HG03175 (cell line): ENCODE measurements at regions not wholly inside any gene's neighbourhood (a gene's known extent, or its start where the extent isn't known, plus 50 kb on each side); places are given as distances from the start of the nearest gene placed in this dataset.
A peak's percentile ranks its signal among the peaks of the same experiment; 100 is the strongest.
"Not testable (repeated sequence)": the region's sequence is repeated elsewhere in the genome, so short reads cannot be mapped to it uniquely, and the experiment has no call there.

ENCODE experiments used
- ATAC-seq: cut with Tn5 transposase; IDR thresholded peaks from one replicate; pipeline ENCODE4 v1.9.1; 2021; ENCODE audit warnings: mild to moderate bottlenecking, moderate library complexity; ENCODE audit not compliant: unreplicated experiment

- no peak for ATAC-seq
Observed at GRCh38 chr2:122267947-122268346, 512.5 kb downstream of the TSN start.

DNA sequence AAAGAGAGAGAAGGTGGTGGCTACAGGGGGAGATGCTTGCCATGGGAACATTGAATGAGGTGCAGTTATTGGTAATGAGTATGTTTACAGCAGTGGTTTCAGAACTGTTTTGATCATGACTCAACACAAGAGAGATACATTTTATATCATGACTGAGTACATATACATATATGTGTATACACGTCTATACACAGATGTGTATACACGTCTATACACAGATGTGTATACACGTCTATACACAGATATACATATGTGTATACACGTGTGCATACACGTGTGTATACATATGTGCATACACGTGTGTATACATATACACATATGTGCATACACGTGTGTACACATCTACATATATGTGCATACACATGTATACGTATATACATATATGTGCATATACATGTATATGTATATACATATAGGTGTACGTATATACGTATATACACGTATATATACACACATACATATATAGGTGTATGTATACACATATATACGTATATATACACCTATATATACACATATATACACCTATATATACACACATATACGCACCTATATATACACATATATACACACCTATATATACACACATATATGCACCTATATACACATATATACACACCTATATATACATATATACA lies 518.5 kb downstream of the TSN start:
- ATAC-seq = no peak

GRCh38 chr2:122277956-122278355 lies 522.5 kb downstream of the TSN start:
- ATAC-seq = no peak

GRCh38 chr2:122300758-122301157 lies 545.3 kb downstream of the TSN start:
- ATAC-seq = no peak

- ATAC-seq = no peak
Observed at GRCh38 chr2:122307763-122308162, 552.3 kb downstream of the TSN start.

GRCh38 chr2:122315306-122315705 lies 559.9 kb downstream of the TSN start:
- ATAC-seq = no peak

- no peak for ATAC-seq
Observed at GRCh38 chr2:122319539-122320132, 564.2 kb downstream of the TSN start.

DNA sequence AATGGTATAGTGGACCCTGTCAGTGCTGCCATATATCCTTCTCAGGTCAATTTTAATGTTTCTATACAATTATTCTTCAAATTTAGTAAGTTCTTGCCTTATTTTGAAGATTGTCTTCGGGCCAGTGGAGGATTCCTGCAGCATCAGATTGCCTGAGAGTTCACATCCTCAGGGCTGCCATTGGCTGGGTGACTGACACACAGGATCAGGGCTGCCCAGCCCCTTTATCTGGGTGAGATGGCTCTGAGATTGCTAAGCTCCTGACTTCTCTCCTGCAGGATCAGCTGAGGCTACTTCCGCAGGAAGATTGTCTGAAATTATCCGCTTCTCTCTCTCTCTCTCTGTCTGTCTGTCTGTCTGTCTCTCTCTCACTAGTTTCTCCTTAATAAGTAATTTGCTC lies 567.4 kb downstream of the TSN start:
- no peak for ATAC-seq

DNA sequence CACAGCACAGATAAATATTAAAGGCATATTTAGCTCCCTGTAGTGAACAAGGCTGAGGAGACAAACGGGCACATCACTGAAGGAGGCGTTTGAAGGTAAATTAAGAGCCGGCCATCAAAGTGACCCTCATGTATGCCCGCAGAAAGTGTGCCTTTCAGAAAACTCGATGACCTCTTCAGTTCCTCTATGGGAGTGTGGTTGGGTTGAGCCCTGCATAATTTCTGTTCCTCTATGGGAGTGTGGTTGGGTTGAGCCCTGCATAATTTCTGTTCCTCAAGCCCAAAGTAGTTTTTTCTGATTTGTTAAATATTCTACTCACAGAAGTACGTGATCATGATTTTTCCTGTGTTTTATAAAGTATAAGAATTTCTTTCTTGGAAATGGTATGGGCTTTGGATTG lies 568.5 kb downstream of the TSN start:
- no peak for ATAC-seq

- ATAC-seq = no peak
Observed at GRCh38 chr2:122326471-122326870, 571.0 kb downstream of the TSN start.

DNA sequence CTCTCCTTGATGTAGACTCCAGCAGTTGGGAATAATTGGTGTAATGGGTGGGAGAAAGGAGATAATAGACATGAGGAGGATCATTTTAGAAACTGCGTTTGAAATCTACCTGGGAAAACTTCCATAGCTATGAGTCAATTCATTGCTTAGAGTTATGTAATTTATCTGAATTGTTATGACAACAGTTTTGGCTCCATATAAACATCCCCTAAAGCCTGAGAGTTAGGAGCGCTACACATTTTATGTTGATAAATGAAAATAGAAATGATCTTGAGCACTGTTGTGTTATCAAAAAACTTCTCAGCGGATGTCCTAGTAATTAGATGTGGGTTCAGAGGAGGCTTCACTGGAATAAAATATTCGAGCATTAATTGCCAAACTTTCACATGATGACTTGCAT lies 573.4 kb downstream of the TSN start:
- ATAC-seq = no peak

DNA sequence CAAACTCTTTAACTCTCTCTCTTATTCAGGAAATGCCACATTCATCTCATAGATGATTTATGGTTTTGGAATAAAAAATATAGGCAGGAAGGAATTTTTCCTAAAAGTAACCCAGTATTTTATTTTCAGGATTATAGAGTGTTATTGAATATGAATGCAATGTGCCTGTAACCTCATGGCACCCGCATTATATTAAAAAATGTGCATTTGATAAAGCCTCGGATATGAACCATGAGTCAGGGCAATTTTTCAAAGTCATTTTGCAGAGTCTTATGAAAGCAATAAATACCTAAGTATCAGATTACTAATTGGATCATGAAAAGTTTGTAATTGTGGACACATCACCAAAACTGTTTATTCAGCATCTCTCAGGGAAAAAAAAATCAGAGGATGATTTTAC lies 573.8 kb downstream of the TSN start:
- no peak for ATAC-seq

DNA sequence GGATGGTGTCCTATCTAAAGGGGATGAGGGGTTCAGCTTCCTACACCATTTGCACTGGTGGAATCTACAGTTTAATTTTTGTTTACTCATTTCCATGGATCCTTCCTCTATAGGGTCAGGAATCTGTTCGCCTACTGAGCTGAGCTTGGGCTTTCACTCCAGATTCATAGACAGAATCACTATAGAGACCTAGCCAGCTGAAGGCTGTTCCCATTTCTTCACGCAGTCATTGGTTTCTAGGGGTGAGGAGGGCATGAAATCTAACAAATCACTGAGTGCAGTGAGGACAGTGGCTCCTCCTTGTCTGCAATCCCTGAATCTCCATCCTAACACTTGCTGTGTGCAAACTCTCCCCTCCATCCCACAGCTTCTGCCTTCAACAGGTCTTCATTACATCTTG lies 578.5 kb downstream of the TSN start:
- ATAC-seq = no peak

GRCh38 chr2:122338000-122338399 lies 582.5 kb downstream of the TSN start:
- ATAC-seq = no peak

DNA sequence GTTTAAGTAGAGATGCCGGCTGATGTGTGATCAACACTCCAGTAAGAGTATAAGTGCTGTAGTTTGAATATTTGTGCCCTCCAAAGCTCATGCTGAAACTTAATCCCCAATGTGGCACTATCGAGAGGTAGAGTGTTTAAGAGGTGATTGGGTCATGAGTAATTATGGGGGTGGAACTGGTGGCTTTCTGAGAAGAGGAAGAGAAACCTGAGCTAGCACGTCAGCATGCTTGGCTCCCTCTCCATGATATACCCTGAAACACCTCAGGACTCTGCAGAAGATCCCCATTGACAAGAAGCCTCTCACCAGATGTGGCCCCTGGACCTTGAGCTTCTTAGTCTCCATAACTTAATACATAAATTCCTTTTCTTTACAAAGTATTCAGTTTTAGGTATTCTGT lies 584.8 kb downstream of the TSN start:
- ATAC-seq = peak; percentile 91

- ATAC-seq = no peak
Observed at GRCh38 chr2:122341007-122341406, 585.6 kb downstream of the TSN start.

DNA sequence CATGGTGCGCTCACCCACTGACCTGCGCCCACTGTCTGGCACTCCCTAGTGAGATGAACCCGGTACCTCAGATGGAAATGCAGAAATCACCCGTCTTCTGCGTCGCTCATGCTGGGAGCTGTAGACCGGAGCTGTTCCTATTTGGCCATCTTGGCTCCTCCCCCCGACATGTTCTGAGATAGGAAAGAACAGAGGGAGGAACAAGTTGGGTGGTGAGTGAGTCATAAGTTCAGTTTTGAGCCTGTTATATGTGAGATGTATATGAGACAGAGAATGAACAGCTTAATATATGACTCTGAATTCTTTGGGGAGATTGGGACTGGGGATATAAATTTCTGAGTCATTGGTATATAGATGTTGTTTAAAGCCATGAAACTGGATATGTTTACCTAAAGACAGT lies 596.7 kb downstream of the TSN start:
- not testable (repeated sequence) for ATAC-seq

- no peak for ATAC-seq
Observed at GRCh38 chr2:122357998-122358397, 602.5 kb downstream of the TSN start.

DNA sequence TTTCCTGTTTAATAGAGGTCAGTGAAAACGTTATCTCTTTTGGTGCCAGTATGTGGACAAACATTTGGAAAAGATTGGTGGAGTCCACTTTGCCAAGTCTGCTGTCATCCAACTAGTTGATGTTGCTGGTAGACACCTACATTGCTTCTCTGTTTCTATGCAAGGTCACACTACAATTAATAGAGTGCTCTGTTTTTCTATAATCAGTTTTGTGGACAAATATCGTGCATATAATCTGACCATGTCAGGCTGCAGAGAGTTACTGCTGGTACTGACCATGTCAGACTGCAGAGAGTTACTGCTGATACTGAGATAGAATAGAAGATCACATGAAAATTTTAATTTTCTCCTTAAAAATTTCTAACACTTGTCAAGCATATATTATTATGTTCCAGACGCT lies 603.3 kb downstream of the TSN start:
- no peak for ATAC-seq

GRCh38 chr2:122363885-122364284 lies 608.4 kb downstream of the TSN start:
- ATAC-seq = no peak

DNA sequence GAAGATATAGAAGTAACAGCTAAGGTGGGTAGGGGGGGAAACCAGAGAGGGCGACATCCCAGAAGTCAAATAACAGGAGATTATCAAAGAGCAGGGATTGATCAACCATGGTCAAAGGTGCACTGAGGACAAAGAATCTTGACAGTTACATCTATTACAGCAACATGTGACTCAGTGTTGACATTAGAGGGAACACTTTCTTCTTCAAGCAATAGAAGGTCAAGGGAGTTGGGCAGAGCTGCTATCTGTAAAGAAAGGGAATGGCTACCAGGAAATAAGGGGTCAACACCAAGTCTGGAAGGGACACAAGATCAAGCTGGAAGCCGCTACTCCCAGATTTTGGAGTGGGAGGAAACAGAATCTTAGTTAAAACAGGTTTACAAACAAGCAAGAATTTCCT lies 611.0 kb downstream of the TSN start:
- no peak for ATAC-seq

GRCh38 chr2:122366969-122367645 lies 611.7 kb downstream of the TSN start:
- no peak for ATAC-seq

DNA sequence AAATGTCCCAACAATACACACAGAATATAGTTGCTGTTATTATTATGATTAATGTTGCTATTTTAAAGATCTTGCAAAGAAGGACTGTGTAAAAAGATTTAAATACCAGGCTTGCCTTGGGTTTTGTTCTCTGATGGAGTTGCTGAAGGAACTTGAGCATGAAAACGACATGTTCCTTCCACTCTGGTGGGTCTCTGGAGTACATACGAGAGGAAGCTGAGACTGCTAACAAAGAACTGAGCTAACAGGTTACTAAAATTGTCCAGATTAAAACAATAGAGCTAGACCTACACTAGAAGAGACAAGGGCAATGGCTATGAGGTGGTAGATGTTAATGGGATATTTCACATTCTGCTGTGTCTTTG lies 612.2 kb downstream of the TSN start:
- no peak for ATAC-seq
